K562 (cell line): ENCODE measurements at regions not wholly inside any gene's neighbourhood (a gene's known extent, or its start where the extent isn't known, plus 50 kb on each side); places are given as distances from the start of the nearest gene placed in this dataset.

Experiments
- ATAC-seq: fragments of 200-7000 bp; cut with Tn5 transposase; 3 replicates; pipeline ENCODE4 v1.9.1; 2020; ENCODE audit warnings: moderate library complexity
- BruUV-seq: library from RNA; stranded (reverse); fragments of 400-500 nt; replicated peaks from 2 replicates; lab custom pipeline; 2021; lab: Mats Ljungman, UMichigan
- CTCF ChIA-PET: fragments of 300-600 bp; formaldehyde crosslinking; extraction: SDS; loops from one replicate; lab custom pipeline; 2021; ENCODE audit warnings: low intra/inter-chr PET ratio; lab: Yijun Ruan, JAX
- POLR2A ChIA-PET: fragments of 300-600, 350-650 bp; sonication (Branson Sonifier 250); formaldehyde crosslinking; extraction: SDS; loops from one replicate; lab custom pipeline; 2021; ENCODE audit warnings: antibody characterized with exemption, inconsistent platforms; lab: Yijun Ruan, JAX
- DNase-seq, 4 experiments: peaks; one replicate each; pipeline versions ENCODE4 v3.0.0 to v3.0.0-alpha.2; 2011 to 2018; ENCODE audit warnings: low spot score in 3 of 4, mixed read lengths in 3 of 4; ENCODE audit errors: extremely low read depth in 1 of 4
- FAIRE-seq: peaks from 2 replicates; lab custom pipeline; 2011; peaks lifted over from hg19 to GRCh38; lab: Jason Lieb, UNC
- H2AFZ ChIP-seq: 2 replicates; pipeline ENCODE4 v1.6.0; 2011; ENCODE audit warnings: low read depth, low read length, control low read depth, inconsistent platforms
- H3K27ac ChIP-seq: fragments of 200-600 bp; 3 replicates; pipeline ENCODE4 v1.8.0; 2011; ENCODE audit warnings: low read depth, mild to moderate bottlenecking, control low read depth, inconsistent platforms, low read length, moderate library complexity, mixed read lengths; ENCODE audit errors: extremely low read depth
- H3K27me3 ChIP-seq, 2 experiments: fragments of 300-600 bp in 1 of 2; 2 replicates in 1 of 2; 3 replicates in 1 of 2; pipeline versions ENCODE4 v1.6.0 to v1.8.0; 2011; ENCODE audit warnings: inconsistent platforms in 2 of 2, low read length in 2 of 2, mild to moderate bottlenecking in 1 of 2, mixed read lengths in 1 of 2, moderate library complexity in 1 of 2; ENCODE audit not compliant: control insufficient read depth in 2 of 2, insufficient read depth in 2 of 2
- H3K36me3 ChIP-seq: fragments of 300-600 bp; 3 replicates; pipeline ENCODE4 v1.8.0; 2011; ENCODE audit warnings: mild to moderate bottlenecking, low read length, inconsistent platforms; ENCODE audit not compliant: control insufficient read depth, insufficient read depth
- H3K4me1 ChIP-seq, 2 experiments: fragments of 200-600 bp in 1 of 2; replicated peaks in 1 of 2; 2 replicates in 1 of 2; 3 replicates in 1 of 2; pipeline versions ENCODE4 v1.5.1 to v1.8.0; 2011; ENCODE audit warnings: inconsistent platforms in 2 of 2, low read length in 2 of 2, mild to moderate bottlenecking in 1 of 2, mixed read lengths in 1 of 2, moderate library complexity in 1 of 2; ENCODE audit not compliant: control insufficient read depth in 2 of 2, insufficient read depth in 2 of 2
- H3K4me2 ChIP-seq: 2 replicates; pipeline ENCODE4 v1.6.1; 2011; ENCODE audit warnings: low read length, control low read depth, inconsistent platforms, mixed read lengths; ENCODE audit not compliant: insufficient read depth
- H3K4me3 ChIP-seq: fragments of 200-600 bp; sonication (generic), shearing (Covaris generic); 2 replicates; pipeline ENCODE4 v1.5.1; 2016; ENCODE audit warnings: control low read depth, inconsistent platforms
- H3K79me2 ChIP-seq: fragments of 200-600 bp; 3 replicates; pipeline ENCODE4 v1.8.0; 2011; ENCODE audit warnings: low read length, inconsistent platforms; ENCODE audit not compliant: control insufficient read depth, insufficient read depth
- H3K9ac ChIP-seq, 2 experiments: 2 replicates each; pipeline versions ENCODE4 v1.6.0 to v1.6.1; 2011; ENCODE audit warnings: low read depth in 2 of 2, low read length in 2 of 2, control low read depth in 1 of 2, inconsistent platforms in 1 of 2, mild to moderate bottlenecking in 1 of 2, mixed read lengths in 1 of 2; ENCODE audit not compliant: insufficient read depth in 1 of 2
- H3K9me1 ChIP-seq: one replicate; pipeline ENCODE4 v1.6.0; 2011; ENCODE audit warnings: inconsistent platforms, mild to moderate bottlenecking, low read length, moderate library complexity; ENCODE audit not compliant: control insufficient read depth, insufficient read depth
- H3K9me3 ChIP-seq: replicated peaks from 2 replicates; pipeline ENCODE4 v1.5.1; 2011; ENCODE audit warnings: low read depth, low read length, inconsistent platforms; ENCODE audit not compliant: control insufficient read depth, insufficient read depth
- H4K20me1 ChIP-seq: replicated peaks from 2 replicates; pipeline ENCODE4 v1.6.1; 2011; ENCODE audit warnings: low read length, inconsistent platforms, mixed read lengths; ENCODE audit not compliant: control insufficient read depth, insufficient read depth
- ADNP ChIP-seq: fragments of 200-800 bp; sonication (Bioruptor generic); IDR thresholded peaks from 2 replicates; pipeline ENCODE4 v1.6.1; 2016; ENCODE audit warnings: missing genetic modification characterization, missing compliant biosample characterization
- BCOR ChIP-seq: fragments of 450-650 bp; IDR thresholded peaks from 2 replicates; pipeline ENCODE4 v1.6.1; 2016
- HEY1 ChIP-seq: fragments of 250-450 bp; sonication (Bioruptor Pico); IDR thresholded peaks from 2 replicates; pipeline ENCODE4 v1.5.0; 2020; ENCODE audit warnings: mild to moderate bottlenecking, moderate library complexity, borderline replicate concordance
- HMG20B ChIP-seq: fragments of 250-450 bp; sonication (Bioruptor Pico); IDR thresholded peaks from 2 replicates; pipeline ENCODE4 v1.5.0; 2021; ENCODE audit warnings: mild to moderate bottlenecking
- KDM1A ChIP-seq, 2 experiments: fragments of 450-650 bp; IDR thresholded peaks; 2 replicates each; pipeline ENCODE4 v1.6.1; 2016; ENCODE audit warnings: mild to moderate bottlenecking in 2 of 2
- NONO ChIP-seq, 2 experiments: fragments of 200-400 bp in 1 of 2; fragments of 450-650 bp in 1 of 2; formaldehyde crosslinking in 1 of 2; IDR thresholded peaks; 2 replicates each; pipeline ENCODE4 v1.6.1; 2017; ENCODE audit warnings: low read depth in 2 of 2, mild to moderate bottlenecking in 2 of 2, moderate library complexity in 2 of 2, low read length in 1 of 2
- POLR2G ChIP-seq: fragments of 200-400 bp; formaldehyde crosslinking; IDR thresholded peaks from 2 replicates; pipeline ENCODE4 v1.6.1; 2017; ENCODE audit warnings: low read depth, mild to moderate bottlenecking, antibody characterized with exemption, low read length, moderate library complexity
- RBM25 ChIP-seq: fragments of 200-400 bp; formaldehyde crosslinking; IDR thresholded peaks from 2 replicates; pipeline ENCODE4 v1.6.1; 2018; ENCODE audit warnings: low read length, low read depth, moderate library complexity; ENCODE audit not compliant: severe bottlenecking
- RCOR1 ChIP-seq, 2 experiments: IDR thresholded peaks; 2 replicates each; pipeline ENCODE4 v1.6.1; 2012; ENCODE audit warnings: low read depth in 2 of 2, low read length in 2 of 2, borderline replicate concordance in 1 of 2, improper control_type of control experiment in 1 of 2
- SMARCA5 ChIP-seq: fragments of 450-650 bp; IDR thresholded peaks from 2 replicates; pipeline ENCODE4 v1.6.1; 2016
- WGBS: fragments of 100-300 bp; shearing (Covaris generic); methylation state at CpG from one replicate; pipeline ENCODE4 v1.1.6; 2016; ENCODE audit warnings: low coverage, mixed read lengths; ENCODE audit not compliant: insufficient coverage; ENCODE audit errors: missing lambda C conversion rate; 5-methylcytosine and 5-hydroxymethylcytosine counted together
- in situ Hi-C: fragments of 300-500 bp; cut with MboI; formaldehyde crosslinking; loops from 4 replicates; pipeline ENCODE4 v1.15.0; 2018; ENCODE audit warnings: inconsistent platforms, mixed read lengths
- intact Hi-C: fragments of 100-400 bp; cut with micrococcal nuclease; formaldehyde crosslinking; loops from 2 replicates; pipeline ENCODE4 v1.14.2; 2022
- TF ChIP-seq, protein P1 (sequence below): sonication (generic); formaldehyde crosslinking; IDR thresholded peaks from 2 replicates; pipeline ENCODE4 v1.8.0; 2022; ENCODE audit warnings: missing genetic modification reagents, mild to moderate bottlenecking, moderate library complexity, borderline replicate concordance
- TF ChIP-seq, protein P2 (sequence below): fragments of 150-350 bp; conservative IDR thresholded peaks from 2 replicates; pipeline ENCODE4 v1.6.1; 2014; ENCODE audit warnings: low read length

DNA sequence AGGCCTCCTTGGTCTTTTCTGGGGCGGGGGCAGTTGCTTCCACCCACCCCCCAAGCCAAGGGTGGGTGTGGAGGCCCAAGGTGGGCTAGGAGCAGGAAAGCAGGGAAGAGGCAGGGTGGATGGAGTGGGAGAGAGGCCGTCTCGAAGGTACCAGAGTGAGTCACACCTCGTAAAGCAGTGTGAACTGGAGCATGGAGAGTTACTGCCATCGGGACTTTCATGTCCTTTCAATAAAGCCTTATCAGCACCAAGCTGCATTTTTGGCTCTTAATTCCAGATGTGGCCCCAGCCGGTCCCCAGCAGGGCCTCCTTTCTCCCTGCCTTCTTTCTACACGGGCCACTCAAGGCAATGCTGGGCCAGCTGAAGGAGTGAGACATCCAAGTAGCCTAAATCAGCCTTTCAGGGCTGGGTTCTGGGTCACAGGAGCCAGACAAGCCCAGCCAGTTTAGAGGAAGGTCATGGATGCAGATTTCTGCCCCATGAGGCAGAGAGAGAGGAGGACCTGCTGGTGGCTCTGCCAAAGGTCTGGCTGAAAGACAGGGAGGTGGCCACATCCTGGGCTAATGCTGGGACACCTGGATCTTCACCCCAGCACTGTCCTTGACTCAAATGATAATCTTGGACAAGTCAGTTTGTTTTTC lies 59.0 kb upstream of the CD82 start (continued):
- TF ChIP-seq, protein P1, sequence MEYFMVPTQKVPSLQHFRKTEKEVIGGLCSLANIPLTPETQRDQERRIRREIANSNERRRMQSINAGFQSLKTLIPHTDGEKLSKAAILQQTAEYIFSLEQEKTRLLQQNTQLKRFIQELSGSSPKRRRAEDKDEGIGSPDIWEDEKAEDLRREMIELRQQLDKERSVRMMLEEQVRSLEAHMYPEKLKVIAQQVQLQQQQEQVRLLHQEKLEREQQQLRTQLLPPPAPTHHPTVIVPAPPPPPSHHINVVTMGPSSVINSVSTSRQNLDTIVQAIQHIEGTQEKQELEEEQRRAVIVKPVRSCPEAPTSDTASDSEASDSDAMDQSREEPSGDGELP (CRISPR knock-in tag): no peak
- TF ChIP-seq, protein P2, sequence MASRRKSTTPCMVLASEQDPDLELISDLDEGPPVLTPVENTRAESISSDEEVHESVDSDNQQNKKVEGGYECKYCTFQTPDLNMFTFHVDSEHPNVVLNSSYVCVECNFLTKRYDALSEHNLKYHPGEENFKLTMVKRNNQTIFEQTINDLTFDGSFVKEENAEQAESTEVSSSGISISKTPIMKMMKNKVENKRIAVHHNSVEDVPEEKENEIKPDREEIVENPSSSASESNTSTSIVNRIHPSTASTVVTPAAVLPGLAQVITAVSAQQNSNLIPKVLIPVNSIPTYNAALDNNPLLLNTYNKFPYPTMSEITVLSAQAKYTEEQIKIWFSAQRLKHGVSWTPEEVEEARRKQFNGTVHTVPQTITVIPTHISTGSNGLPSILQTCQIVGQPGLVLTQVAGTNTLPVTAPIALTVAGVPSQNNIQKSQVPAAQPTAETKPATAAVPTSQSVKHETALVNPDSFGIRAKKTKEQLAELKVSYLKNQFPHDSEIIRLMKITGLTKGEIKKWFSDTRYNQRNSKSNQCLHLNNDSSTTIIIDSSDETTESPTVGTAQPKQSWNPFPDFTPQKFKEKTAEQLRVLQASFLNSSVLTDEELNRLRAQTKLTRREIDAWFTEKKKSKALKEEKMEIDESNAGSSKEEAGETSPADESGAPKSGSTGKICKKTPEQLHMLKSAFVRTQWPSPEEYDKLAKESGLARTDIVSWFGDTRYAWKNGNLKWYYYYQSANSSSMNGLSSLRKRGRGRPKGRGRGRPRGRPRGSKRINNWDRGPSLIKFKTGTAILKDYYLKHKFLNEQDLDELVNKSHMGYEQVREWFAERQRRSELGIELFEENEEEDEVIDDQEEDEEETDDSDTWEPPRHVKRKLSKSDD: no peak
- TF ChIP-seq HEY1 (CRISPR knock-in tag): no peak

DNA sequence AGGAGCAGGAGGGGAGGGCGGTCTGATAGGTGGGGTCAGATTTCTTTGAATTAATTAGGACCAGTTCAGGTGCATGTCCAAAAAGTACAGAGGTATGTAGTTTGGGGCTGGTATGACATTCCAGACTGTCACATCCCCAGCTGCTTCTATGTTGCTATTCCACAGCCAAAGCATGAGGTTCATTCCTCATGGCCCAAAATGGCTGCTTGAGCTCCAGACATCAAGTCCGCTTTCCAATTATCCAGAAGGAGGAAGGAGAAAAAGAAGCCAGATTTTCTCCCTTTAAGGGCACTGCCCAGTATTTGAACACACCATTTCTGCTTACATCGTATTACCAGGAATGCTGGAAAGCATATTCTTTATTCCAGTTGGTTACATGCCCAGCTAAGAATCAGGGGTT lies 58.0 kb upstream of the CD82 start:
- no peak overlapping the region for H3K4me2 ChIP-seq
- no peak overlapping the region for H3K27ac ChIP-seq
- ChIA-PET CTCF (no interaction called here), POLR2A (no interaction called here)
- 56% methylated on average over 3 of the region's 3 CpGs for WGBS
- H3K4me1 ChIP-seq: peaks cover 7 to 17% of the 10 kb centered on the region in 2 experiments; a peak in 4 of 5 replicates
- H3K36me3 ChIP-seq: no peaks in the 10 kb centered on the region
- no peaks in the 10 kb centered on the region for H3K27me3 ChIP-seq
- ATAC-seq: no peak
- TF ChIP-seq POLR2G (no peak), HMG20B (CRISPR knock-in tag) (no peak), NONO (IDR thresholded peaks at IDR 0.05; ENCODE audit: low read depth in 2 of 2, low read length in 1 of 2) (no peak), SMARCA5 (peak; percentile 50; the same call in 1 of the 2 replicates), RBM25 (peak; percentile 93), BCOR (peak; percentile 71), KDM1A (IDR thresholded peaks at IDR 0.05) (peak; percentile 33 to 41; a peak in 2 of 4 replicates), RCOR1 (IDR thresholded peaks at IDR 0.05; ENCODE audit: borderline replicate concordance in 1 of 2, low read depth in 2 of 2, low read length in 2 of 2) (peak in 1 of 2 experiments; percentile 74; a peak in 2 of 4 replicates), ADNP (peak; percentile 80)
- no peak for FAIRE-seq
- DNase-seq: no peak
- H3K4me3 ChIP-seq: no peak overlapping the region
- H4K20me1 ChIP-seq: no peaks in the 10 kb centered on the region
- in situ Hi-C loops: no loop called here
- no peak overlapping the region for H3K9ac ChIP-seq
- no peak overlapping the region for H2AFZ ChIP-seq
- no peaks in the 10 kb centered on the region for H3K9me1 ChIP-seq
- no peaks in the 10 kb centered on the region for H3K9me3 ChIP-seq
- intact Hi-C loops: no loop called here
- no TSS peak for BruUV-seq
- H3K79me2 ChIP-seq: no peaks in the 10 kb centered on the region
